ENCODE measurements at regions not wholly inside any gene's neighbourhood (a gene's known extent, or its start where the extent isn't known, plus 50 kb on each side); places are given as distances from the start of the nearest gene placed in this dataset.
"Not testable (repeated sequence)": the region's sequence is repeated elsewhere in the genome, so short reads cannot be mapped to it uniquely, and the experiment has no call there.

DNA sequence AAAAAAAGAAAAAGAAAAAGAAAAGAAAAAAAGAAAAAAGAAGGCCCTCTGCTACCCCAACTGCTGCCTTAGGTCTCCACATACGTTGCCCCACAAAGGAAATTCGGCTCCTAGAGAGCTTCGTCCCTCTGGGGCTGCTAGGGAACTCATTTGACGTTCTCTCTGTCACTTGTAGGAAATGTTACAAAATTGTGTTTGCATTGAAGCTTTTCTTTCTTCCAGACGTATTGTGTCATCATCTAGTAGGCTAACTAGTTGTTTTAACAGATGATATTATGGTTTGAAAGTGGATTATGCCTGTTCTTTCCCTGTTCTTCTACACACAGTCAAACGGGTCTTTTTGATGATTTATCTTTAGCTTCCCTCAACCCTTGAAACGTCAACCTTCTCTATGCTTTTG, 125.3 kb downstream of the BDH1 start:
- no peak for DNase-seq

DNA sequence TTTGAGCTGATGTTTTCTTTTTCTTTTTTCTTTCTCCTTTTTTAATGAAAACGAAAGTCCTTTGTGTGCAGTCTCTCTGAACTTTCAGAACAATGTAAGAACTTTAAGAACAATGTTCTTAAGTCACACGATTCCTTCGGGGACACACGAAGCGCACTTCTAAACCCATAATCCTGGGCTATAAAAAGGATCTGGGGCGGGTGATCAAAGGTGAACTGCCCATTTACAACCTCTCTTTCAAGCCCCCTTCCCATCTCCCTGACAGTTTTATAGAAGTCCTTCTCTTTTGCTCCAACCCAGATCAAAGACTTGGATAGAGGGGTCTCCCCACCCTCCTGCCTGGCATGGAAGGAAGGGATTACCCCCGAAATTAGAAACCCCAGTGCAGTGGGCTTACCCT, 126.8 kb downstream of the BDH1 start:
- no peak for DNase-seq

DNA sequence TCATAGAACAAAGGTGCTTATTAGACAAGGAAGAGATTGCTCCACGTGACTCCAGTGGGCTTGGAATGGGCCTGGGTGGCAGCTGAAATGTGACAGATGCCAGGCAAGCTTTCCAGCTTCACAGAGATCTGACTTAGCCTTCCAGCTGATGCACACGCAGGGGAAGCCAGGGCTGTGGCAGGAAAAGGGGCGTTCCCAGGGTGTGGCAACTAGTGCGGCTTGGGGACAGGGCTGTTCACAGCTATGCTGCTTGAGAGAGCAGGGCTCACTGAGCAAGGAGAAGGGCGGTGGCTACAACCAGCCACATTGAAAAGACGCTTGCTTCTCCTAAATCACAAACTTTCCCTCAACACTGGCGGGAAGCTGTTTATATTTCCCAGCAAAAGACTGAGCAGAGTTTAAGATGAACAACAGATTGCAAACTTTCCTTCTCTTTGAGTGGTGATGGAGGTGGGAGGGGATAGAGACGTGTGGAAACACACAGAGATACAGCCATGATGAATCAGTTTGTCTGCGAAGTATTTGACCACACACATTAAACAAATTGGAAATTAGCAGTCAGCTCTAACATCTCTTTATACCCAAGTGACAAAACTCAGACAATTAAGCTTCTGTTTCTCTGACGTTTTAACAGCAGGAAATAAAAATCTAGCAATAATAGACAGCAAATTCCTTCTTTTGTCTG, 127.5 kb downstream of the BDH1 start:
- DNase-seq, result peak; percentile 64

DNA sequence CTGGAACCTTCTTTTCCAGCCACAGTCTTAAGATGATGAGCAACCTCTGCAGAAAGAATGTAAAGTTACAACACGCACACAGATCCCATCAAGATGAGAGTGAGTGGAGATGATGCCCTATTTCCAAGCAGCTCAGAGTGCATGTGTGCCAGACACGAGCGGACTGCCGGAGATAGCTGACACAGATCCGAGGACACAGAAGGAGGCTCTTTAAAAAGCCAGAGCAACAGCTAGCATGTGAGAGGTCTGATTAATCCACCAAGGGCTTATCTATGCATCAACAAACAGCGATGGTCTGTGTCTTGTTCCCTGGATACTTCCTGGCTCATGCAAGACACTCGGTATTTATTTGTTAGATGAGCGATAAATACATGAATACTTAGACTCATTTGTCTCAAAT, 128.6 kb upstream of the DLG1 start:
- DNase-seq, result no peak

DNA sequence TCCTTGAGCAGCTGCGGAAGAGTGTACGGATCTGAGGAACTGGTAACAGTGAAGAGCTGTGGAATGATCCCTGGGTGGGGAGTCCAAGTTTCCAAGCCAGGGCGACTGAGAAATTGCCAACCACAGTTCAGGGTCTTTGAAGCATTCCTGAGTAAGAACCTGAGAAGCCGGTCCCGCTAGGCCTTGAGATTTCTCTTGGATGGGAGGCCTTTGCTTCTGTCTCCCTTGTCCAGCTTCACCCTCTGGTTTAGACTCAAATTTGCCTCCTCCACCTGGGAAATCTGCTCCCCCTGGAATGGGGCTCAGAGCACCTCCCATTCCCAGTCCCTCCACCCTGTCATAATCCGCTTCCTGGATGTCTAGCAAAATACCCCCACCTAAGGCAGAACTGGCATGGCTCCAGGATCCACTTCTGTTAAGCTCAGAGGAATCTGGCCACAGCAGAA, 127.7 kb upstream of the DLG1 start:
- no peak for DNase-seq

DNA sequence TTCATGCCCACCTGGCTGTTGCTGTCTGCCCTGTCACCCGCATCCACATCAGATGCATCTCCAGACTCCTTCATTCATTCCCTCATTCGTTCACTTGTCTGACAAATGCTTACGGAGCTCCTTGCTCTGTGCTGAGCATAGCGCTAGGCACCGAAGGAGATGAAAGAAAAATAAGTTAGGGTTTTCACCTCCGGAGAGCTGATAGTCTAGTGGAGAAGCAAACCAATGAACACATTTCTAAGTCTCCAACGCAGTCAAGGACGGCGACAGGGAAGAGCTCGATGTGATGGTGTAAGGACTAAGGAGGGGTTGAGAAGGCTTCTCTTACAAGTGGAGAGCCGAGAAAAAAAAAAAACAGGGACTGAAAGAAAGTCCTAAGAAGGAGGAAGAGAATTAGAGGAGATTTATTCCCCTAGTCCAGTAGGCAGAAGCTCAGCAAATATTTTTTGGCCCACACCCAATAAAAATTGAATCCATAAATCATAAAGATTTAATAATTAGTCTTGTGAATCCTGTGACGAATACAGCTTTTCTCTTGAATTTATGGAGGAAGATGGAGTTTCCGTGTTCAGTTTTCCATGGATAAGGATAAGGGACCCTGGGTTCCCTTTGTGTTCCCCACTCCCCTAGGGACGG, 127.2 kb upstream of the DLG1 start:
- no peak for DNase-seq

DNA sequence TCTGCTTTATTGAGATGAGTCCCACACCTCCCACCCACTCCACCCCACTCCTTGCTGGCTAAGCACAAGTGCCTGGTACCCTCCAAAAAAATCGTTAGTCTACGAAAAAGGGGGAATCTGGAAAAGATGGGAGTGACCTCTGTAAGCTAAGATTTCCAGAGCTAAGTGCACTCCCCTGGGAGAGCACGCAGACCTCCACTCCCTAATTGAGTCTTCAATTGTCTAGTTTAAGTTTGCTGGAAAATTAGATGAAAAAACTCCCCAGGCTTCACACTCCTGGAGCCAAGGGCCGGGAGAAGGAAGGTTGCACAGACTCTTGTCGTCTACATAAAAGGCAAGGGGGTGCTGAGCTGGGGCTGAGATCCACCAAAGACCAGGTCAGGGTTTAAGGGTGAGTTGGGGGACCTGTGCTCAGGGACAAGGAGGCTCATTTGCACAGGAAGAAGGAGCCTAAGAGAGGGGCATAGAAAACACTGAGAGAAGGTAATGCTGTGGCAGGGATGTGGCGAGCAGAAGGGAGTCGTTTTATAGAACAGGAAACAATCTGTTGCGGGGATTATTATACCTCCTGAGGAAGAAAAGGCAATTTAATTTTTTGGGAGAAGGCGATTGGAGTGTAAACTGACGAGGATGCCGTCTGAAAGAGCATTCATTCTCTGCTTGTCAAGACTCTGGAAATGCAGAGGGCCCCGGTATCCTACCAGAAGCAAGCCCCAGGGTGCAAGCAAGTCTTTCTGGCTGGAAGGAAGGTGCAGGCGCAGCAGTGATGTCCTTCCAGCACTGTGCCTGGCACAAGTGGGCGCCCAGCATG, 126.5 kb upstream of the DLG1 start:
- DNase-seq, result no peak

DNA sequence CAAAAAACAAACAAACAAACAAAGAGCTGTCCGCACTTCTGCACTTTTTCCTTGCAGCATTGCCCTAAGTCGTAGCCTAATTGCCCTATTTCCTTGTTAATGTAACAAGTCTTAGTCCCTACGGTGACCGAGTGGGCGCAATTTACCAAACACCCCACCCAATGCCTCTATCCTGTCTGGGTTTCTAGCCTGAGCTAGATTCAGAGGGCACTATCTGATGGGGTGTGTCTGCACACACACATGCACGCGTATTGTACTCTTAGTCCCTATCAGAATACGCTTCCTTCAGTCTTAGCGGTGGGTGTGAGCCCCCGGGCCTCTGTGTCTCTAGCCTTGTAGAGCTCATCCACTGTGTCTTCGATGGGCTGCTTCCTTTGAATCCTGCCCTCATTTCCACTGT, 125.9 kb upstream of the DLG1 start:
- no peak for DNase-seq

DNA sequence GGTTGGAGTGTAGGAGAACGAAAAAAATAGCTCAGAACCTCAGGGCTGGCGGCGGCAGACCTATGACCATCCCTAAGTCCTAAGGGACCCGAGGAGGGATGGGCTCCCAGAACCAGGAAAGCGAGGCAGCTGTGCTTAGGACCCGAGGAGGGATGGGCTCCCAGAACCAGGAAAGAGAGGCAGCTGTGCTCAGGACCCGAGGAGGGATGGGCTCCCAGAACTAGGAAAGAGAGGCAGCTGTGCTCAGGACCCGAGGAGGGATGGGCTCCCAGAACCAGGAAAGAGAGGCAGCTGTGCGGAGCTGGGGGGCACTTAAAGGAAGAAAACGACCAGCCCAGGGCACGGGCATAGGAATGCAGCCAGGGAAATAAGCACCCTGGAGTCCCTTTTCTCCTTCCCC, 125.0 kb upstream of the DLG1 start:
- no peak for DNase-seq

DNA sequence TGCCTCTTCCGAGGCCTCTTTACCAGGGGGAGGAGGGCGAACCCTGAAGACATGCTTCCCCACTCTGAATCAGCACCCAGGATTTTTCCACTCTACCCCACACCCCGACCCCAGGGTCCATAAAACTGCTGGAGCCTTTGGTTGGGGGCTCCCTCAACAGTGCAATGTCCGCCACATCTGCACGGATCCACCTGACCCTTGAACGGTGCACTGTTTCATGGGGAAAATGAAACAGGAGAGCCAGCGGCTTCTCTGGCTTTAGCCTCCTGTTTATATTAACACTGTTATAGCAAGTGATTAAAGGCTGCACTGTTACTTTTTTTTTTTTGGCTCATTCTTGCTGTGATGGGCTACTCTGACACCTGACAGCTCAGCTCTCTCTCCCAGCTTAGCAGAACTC, 124.1 kb upstream of the DLG1 start:
- DNase-seq, result no peak

DNA sequence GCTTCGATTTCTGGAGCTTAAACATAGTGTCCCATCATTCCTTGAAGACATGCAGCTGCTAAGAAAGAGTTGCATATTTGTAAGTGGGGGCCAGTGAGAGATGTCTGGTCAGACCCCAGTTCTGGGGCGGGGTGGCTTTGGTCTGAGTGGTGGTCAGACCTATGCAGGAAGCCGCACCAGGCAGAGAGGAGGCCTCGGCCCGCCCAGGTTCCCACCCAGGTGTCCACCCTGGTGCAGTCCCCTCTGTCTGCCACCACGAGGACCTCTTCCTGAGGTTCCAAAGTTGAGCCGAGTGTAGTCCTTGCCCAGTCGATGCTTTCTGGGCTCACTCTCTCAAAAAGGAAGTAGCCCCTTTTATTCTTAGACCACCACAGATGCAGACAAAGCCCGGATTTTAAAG, 122.6 kb upstream of the DLG1 start:
- DNase-seq, result no peak

DNA sequence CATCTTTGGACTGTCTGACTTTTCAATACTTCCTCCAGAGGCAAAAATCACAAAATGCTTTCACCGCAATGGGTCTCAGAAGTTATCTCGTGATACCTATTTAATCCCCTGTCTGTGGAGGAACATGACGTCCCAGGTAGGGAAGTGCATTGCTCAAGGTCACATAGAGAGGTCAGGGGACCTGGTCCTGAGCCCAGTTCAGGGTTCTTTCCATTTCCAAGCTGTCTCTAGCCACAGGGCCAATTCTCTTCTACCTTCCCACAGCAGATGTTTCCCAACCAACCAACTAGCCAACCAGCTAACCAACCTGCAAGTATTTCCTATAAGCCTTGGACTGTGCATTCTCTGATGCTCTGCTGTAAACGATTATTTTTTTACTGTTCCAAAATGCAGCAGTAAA, 122.2 kb upstream of the DLG1 start:
- DNase-seq, result no peak

DNA sequence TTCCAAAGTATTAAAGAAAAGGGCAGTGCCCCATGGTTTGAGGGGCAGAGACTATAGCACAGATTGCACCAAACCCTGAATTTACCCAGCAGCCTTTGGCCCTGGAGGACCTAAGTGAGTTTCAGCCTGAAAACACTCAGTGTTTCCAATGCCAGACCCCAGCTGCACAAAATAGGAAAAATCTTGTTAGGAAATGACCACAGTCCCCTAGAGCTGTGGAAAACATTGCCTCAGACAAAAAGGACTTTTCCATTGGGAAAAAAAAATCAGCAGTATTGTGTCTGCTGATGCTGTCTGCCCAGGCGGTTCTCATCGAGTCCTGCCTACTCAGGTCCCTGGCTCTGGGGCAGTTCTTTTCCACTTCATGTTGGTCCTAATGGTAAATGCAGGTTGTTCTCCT, 121.7 kb upstream of the DLG1 start:
- no peak for DNase-seq

DNA sequence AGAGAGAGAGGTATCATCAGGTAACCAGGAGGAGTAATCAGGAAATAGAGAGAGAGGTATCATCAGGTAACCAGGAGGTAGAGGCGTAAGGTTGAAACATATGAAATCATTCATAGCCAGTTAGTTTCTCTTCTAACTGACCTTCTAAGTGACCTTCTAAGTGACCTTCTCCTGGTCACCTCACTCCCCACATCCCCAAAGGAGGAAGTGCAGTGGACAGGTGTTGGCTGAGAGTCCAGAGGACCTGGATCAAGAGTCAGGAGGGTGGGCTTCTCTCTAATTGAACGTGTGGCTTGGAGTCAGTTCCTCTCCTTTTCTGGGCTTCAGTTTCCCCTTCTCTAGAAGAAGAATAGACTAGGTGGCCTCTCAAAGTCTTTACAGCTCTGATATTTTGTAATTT, 121.3 kb upstream of the DLG1 start:
- no peak for DNase-seq

DNA sequence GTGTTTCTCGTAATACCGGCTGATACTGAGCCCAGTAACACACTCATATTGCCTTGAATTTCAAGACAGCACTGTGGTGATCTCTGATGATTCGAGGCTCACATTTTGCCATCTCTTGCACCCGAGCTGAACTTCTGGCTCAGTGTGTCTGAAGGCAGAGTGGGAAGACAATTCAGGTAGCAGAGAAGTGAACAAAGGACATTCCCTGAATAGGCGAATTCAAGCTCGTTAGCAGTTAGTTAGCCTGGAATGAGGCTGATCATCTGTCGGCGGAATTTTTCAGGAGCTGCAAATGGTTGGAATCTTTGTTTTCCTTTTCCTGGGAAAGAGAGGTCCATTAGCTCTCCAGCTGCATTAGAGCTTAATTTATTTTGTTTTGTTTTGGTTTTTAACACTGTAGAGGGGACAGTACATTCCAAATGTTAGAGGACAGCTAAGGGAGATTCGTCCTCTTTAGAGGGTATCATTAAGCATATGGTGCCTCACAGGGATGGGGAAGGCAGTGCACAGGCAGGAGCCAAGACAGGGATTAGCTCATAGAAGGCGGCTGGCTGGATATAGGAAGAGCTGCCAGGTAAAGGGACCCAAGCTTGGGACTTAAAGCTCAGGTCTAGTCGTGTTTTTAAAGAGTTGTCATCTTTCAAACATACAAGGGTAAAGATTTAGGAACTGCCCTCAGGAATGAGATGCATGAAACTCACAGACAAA, 119.7 kb upstream of the DLG1 start:
- no peak for DNase-seq

DNA sequence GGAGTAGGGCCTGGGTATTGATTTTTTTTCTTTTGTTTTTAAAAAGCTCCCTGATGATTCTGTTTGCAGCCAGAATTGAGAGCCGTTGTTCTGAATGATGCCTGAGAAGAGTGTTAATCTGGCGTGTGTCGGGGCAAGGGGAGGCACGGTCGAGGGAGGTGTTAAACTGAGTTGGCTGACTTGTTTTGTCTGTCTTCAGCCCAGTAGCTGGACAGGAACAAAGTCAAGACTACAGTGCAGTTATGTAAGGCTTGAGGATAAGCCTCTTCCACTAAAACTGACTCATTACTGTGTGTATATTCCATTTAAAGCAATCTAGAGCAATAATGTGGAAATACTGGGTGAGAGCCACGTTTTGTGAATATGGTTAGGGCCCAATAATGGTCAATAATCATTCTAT, 119.0 kb upstream of the DLG1 start:
- no peak for DNase-seq

DNA sequence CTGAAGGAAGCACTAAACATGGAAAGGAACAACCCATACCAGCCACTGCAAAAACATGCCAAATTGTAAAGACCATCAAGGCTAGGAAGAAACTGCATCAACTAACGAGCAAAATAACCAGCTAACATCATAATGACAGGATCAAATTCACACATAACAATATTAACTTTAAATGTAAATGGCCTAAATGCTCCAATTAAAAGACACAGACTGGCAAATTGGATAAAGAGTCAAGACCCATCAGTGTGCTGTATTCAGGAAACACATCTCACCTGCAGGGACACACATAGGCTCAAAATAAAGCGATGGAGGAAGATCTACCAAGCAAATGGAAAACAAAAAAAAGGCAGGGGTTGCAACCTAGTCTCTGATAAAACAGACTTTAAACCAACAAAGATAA, 113.5 kb upstream of the DLG1 start:
- not testable (repeated sequence) for DNase-seq

DNA sequence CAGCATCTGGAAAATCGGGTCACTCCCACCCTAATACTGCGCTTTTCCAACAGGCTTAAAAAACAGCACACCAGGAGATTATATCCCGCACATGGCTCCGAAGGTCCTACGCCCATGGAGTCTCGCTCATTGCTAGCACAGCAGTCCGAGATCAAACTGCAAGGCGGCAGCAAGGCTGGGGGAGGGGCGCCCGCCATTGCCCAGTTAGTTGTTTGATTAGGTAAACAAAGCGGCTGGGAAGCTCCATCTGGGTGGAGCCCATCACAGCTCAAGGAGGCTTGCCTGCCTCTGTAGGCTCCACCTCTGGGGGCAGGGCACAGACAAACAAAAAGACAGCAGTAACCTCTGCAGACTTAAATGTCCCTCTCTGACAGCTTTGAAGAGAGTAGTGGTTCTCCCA, 111.8 kb upstream of the DLG1 start:
- not testable (repeated sequence) for DNase-seq

DNA sequence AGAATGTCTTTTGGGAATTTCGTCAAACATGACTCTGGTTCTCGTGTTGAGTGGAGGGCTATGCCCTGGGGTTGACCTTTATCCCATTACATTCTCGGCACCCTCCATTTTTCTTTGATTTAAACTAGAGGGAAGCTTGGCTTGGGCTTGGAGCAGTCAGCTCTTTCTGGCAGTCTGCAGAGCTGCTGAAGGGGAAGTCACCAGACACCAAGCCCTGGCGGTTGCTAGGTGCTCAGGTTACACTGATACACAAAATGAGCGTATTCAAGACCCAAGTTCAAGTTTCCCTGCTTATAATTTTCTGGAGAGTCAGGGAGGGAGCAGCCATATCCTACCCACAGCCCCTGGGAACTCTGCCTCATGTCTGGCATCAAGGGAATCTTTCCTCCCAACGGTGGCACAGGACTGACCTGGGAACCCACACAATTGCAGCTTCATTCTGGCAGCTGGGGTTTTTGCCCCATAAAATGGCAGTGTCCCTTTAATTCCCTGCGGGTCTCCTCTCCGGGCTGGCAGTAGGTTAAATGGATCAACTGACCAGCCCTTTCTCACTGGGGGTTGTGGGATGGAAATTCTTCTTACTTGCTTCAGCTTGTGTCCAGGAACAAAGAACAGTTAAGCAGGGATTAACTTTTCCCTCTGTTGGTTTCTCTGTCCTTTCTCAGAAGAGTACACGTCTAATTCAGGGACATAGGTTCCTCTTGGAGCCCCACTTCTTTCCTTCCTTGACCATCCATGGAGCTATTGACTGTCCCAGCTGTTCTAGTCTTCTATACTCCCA, 110.0 kb upstream of the DLG1 start:
- DNase-seq, result no peak

DNA sequence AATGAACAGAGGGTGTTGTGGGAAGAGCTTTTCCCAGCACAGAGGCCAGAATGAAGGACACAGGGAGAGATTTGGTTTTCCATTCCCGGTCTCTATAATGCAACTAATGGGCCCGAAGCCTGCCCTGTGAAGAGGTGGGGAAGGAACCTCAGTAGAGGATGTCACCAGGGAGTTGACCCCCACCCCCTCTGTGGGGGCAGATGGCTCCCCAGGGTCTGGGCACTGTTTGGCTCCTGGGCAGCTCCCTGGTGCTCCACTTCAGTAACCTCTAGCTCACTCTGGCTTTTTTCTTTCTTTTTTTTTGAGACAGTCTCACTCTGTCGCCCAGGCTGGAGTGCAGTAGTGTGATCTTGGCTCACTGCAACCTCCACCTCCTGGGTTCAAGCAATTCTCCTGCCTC, 109.1 kb upstream of the DLG1 start:
- DNase-seq, result no peak

DNA sequence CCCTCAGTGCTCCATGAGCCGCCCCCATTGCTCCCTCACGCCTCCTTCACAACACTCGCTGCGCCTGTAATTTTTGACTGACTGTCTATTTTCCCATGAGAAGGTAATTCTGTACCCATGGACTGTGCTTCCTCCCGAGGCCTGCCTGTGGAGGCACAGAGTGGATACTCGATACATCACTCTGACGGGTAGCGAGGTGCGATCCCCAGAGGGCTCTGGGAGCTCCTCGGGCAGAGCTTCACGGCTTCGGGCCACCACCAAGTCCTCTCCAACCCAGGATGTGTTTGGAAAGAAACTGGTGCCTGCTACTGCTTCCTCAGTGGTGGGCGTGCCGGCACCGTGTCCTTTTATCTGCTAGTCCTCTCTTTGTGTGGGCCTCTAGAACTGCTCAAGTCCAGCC, 108.6 kb upstream of the DLG1 start:
- DNase-seq, result no peak

DNA sequence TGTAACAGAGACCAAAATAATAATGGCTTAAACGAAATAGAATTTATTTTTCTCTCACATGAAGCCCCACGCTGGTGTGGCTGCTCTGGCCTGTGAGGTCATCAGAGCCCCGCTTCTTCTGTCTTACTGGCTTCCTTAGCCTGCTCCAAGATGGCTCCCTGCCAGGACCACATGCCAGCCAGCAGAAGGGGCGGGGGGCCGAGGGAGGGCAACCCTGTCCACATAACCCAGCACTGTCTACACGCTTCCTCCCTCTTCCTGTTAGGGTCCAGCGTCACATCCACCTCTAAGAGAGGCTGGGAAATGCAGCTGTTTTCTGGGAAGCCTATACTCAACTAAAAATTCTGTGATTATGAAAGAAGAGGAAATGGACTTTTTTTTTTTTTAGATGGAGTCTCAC, 107.9 kb upstream of the DLG1 start:
- no peak for DNase-seq

DNA sequence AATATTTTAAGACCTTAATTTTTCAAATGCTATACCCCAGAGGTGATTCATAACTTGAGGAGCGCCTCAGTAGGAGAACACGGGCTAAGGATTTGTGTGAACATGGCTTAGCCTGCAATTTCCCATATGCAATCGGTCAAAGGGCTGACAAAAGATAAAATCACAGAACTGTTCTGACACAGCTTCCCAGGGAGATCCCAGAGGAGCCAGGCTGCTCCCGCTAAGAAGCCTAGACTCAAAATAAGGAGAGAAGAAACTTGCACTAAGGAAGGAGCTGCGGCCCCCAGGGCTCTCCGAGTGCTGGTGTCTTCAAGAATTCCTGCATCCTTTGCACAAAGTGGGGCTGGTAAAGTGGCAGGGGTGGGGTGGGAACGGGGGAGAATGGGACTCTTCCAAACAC, 106.3 kb upstream of the DLG1 start:
- no peak for DNase-seq

Measured in CD4-positive, alpha-beta T cell treated with Interleukin-17A for 4 hours (primary cell).